ENCODE measurements at regions not wholly inside any gene's neighbourhood (a gene's known extent, or its start where the extent isn't known, plus 50 kb on each side); places are given as distances from the start of the nearest gene placed in this dataset.

DNA sequence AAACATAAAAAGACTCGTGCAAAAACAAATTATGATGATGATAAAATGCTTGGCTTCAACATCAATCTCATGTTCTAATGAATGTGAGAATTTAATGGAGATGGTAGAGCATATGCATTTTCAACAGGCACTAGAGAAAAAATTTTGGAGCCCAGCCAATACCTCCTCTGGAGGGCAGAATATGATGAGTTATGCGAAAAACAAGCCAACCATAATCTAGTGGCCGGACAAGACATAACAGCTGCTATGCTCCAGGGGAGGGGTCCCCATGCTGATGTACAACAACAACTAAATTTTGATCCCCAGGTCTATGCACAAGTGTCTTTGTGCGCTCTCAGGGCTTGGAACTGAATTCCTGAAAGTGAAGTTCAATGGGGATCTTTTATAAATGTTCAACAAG, 1197.5 kb downstream of the LRFN5 start:
- H3K27ac ChIP-seq (ENCODE audit: extremely low read depth, low read depth, low read length): no peak overlapping the region
- no peak overlapping the region for H3K4me3 ChIP-seq (ENCODE audit: low read depth, low read length)
- ChIA-PET POLR2A (no interaction called here), CTCF (no interaction called here)
- no peaks in the 10 kb centered on the region for H3K36me3 ChIP-seq (ENCODE audit: control insufficient read depth in 2 of 2, insufficient read depth in 1 of 2, low read length in 2 of 2)
- H3K9me3 ChIP-seq (ENCODE audit: control insufficient read depth, insufficient read depth, low read depth, low read length): no peaks in the 10 kb centered on the region
- H3K4me1 ChIP-seq (ENCODE audit: control insufficient read depth, insufficient read depth, low read length): no peaks in the 10 kb centered on the region
- TF ChIP-seq ZNF514 (tag by site-specific recombination; IDR thresholded peaks at IDR 0.05): no peak
- TF ChIP-seq, protein P1, sequence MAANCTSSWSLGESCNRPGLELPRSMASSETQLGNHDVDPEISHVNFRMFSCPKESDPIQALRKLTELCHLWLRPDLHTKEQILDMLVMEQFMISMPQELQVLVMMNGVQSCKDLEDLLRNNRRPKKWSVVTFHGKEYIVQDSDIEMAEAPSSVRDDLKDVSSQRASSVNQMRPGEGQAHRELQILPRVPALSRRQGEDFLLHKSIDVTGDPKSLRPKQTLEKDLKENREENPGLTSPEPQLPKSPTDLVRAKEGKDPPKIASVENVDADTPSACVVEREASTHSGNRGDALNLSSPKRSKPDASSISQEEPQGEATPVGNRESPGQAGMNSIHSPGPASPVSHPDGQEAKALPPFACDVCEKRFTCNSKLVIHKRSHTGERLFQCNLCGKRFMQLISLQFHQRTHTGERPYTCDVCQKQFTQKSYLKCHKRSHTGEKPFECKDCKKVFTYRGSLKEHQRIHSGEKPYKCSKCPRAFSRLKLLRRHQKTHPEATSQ (tag by site-specific recombination; IDR thresholded peaks at IDR 0.05): no peak
- no peak for TF ChIP-seq ZNF664 (tag by site-specific recombination; IDR thresholded peaks at IDR 0.05)
- TF ChIP-seq ZNF623 (tag by site-specific recombination; IDR thresholded peaks at IDR 0.05): no peak
- TF ChIP-seq ZNF114 (tag by site-specific recombination; IDR thresholded peaks at IDR 0.05): no peak
- TF ChIP-seq MEIS1 (CRISPR knock-in tag; IDR thresholded peaks at IDR 0.05; ENCODE audit: borderline replicate concordance): no peak
- TF ChIP-seq, protein P2, sequence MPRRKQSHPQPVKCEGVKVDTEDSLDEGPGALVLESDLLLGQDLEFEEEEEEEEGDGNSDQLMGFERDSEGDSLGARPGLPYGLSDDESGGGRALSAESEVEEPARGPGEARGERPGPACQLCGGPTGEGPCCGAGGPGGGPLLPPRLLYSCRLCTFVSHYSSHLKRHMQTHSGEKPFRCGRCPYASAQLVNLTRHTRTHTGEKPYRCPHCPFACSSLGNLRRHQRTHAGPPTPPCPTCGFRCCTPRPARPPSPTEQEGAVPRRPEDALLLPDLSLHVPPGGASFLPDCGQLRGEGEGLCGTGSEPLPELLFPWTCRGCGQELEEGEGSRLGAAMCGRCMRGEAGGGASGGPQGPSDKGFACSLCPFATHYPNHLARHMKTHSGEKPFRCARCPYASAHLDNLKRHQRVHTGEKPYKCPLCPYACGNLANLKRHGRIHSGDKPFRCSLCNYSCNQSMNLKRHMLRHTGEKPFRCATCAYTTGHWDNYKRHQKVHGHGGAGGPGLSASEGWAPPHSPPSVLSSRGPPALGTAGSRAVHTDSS (tag by site-specific recombination; IDR thresholded peaks at IDR 0.05): no peak
- TF ChIP-seq TRIM28 (IDR thresholded peaks at IDR 0.05; ENCODE audit: borderline replicate concordance, low read length): no peak
- no peak for TF ChIP-seq PRDM1 (tag by site-specific recombination; IDR thresholded peaks at IDR 0.05)
- TF ChIP-seq, protein P3, sequence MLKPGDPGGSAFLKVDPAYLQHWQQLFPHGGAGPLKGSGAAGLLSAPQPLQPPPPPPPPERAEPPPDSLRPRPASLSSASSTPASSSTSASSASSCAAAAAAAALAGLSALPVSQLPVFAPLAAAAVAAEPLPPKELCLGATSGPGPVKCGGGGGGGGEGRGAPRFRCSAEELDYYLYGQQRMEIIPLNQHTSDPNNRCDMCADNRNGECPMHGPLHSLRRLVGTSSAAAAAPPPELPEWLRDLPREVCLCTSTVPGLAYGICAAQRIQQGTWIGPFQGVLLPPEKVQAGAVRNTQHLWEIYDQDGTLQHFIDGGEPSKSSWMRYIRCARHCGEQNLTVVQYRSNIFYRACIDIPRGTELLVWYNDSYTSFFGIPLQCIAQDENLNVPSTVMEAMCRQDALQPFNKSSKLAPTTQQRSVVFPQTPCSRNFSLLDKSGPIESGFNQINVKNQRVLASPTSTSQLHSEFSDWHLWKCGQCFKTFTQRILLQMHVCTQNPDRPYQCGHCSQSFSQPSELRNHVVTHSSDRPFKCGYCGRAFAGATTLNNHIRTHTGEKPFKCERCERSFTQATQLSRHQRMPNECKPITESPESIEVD (tag by site-specific recombination; IDR thresholded peaks at IDR 0.05): no peak
- no peak for TF ChIP-seq ZNF155 (tag by site-specific recombination; IDR thresholded peaks at IDR 0.05)

DNA sequence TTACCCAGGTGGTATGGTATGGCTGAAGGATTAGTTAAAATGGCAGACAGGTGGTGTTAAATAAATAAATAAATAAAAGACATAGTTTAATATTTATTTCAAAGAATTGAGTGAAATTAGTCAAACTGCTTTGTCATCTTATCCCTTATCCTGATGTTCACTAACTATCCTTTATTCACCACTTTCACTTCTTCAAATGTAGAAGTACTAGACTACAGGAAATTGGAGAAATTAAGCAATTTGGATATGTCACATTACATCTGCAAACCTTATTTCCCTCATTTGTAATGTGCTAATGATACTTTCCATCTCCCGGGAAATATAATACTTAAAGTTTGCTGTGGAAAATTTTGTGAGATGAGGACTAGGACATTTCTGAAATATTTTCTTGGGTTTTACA, 1195.7 kb downstream of the LRFN5 start:
- no peak overlapping the region for H3K4me3 ChIP-seq (ENCODE audit: low read depth, low read length)
- H3K36me3 ChIP-seq (ENCODE audit: control insufficient read depth in 2 of 2, insufficient read depth in 1 of 2, low read length in 2 of 2): no peaks in the 10 kb centered on the region
- ChIA-PET POLR2A (no interaction called here), CTCF (interaction anchor here (0.6 kb wide), 1 partner anchor 1299 kb away, joined by 4 read pairs; no protein-coding TSS in a partner anchor)
- H3K27ac ChIP-seq (ENCODE audit: extremely low read depth, low read depth, low read length): no peak overlapping the region
- no peaks in the 10 kb centered on the region for H3K9me3 ChIP-seq (ENCODE audit: control insufficient read depth, insufficient read depth, low read depth, low read length)
- no peaks in the 10 kb centered on the region for H3K4me1 ChIP-seq (ENCODE audit: control insufficient read depth, insufficient read depth, low read length)
- TF ChIP-seq ZNF341 (tag by site-specific recombination; IDR thresholded peaks at IDR 0.05; ENCODE audit: low read depth): no peak
- TF ChIP-seq ZNF555 (tag by site-specific recombination; conservative IDR thresholded peaks at IDR 0.05): no peak
- TF ChIP-seq, protein P4, sequence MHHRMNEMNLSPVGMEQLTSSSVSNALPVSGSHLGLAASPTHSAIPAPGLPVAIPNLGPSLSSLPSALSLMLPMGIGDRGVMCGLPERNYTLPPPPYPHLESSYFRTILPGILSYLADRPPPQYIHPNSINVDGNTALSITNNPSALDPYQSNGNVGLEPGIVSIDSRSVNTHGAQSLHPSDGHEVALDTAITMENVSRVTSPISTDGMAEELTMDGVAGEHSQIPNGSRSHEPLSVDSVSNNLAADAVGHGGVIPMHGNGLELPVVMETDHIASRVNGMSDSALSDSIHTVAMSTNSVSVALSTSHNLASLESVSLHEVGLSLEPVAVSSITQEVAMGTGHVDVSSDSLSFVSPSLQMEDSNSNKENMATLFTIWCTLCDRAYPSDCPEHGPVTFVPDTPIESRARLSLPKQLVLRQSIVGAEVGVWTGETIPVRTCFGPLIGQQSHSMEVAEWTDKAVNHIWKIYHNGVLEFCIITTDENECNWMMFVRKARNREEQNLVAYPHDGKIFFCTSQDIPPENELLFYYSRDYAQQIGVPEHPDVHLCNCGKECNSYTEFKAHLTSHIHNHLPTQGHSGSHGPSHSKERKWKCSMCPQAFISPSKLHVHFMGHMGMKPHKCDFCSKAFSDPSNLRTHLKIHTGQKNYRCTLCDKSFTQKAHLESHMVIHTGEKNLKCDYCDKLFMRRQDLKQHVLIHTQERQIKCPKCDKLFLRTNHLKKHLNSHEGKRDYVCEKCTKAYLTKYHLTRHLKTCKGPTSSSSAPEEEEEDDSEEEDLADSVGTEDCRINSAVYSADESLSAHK (tag by site-specific recombination; IDR thresholded peaks at IDR 0.05): no peak
- TF ChIP-seq ZFP3 (tag by site-specific recombination; IDR thresholded peaks at IDR 0.05; ENCODE audit: low read depth): no peak
- TF ChIP-seq ZNF394 (tag by site-specific recombination; IDR thresholded peaks at IDR 0.05; ENCODE audit: borderline replicate concordance): no peak
- TF ChIP-seq ZBTB1 (tag by site-specific recombination; IDR thresholded peaks at IDR 0.05): no peak
- no peak for TF ChIP-seq IKZF3 (tag by site-specific recombination; IDR thresholded peaks at IDR 0.05)
- TF ChIP-seq ZNF266 (tag by site-specific recombination; IDR thresholded peaks at IDR 0.05; ENCODE audit: low read depth): no peak
- TF ChIP-seq, protein P5, sequence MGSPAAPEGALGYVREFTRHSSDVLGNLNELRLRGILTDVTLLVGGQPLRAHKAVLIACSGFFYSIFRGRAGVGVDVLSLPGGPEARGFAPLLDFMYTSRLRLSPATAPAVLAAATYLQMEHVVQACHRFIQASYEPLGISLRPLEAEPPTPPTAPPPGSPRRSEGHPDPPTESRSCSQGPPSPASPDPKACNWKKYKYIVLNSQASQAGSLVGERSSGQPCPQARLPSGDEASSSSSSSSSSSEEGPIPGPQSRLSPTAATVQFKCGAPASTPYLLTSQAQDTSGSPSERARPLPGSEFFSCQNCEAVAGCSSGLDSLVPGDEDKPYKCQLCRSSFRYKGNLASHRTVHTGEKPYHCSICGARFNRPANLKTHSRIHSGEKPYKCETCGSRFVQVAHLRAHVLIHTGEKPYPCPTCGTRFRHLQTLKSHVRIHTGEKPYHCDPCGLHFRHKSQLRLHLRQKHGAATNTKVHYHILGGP (tag by site-specific recombination; IDR thresholded peaks at IDR 0.05): no peak
- TF ChIP-seq, protein P6, sequence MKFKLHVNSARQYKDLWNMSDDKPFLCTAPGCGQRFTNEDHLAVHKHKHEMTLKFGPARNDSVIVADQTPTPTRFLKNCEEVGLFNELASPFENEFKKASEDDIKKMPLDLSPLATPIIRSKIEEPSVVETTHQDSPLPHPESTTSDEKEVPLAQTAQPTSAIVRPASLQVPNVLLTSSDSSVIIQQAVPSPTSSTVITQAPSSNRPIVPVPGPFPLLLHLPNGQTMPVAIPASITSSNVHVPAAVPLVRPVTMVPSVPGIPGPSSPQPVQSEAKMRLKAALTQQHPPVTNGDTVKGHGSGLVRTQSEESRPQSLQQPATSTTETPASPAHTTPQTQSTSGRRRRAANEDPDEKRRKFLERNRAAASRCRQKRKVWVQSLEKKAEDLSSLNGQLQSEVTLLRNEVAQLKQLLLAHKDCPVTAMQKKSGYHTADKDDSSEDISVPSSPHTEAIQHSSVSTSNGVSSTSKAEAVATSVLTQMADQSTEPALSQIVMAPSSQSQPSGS (tag by site-specific recombination; IDR thresholded peaks at IDR 0.05; ENCODE audit: low read depth): no peak
- TF ChIP-seq, protein P7, sequence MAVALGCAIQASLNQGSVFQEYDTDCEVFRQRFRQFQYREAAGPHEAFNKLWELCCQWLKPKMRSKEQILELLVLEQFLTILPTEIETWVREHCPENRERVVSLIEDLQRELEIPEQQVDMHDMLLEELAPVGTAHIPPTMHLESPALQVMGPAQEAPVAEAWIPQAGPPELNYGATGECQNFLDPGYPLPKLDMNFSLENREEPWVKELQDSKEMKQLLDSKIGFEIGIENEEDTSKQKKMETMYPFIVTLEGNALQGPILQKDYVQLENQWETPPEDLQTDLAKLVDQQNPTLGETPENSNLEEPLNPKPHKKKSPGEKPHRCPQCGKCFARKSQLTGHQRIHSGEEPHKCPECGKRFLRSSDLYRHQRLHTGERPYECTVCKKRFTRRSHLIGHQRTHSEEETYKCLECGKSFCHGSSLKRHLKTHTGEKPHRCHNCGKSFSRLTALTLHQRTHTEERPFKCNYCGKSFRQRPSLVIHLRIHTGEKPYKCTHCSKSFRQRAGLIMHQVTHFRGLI (tag by site-specific recombination; IDR thresholded peaks at IDR 0.05): no peak
- TF ChIP-seq ZNF10 (tag by site-specific recombination; IDR thresholded peaks at IDR 0.05): no peak
- no peak for TF ChIP-seq ZNF677 (tag by site-specific recombination; IDR thresholded peaks at IDR 0.05)
- no peak for TF ChIP-seq ZNF19 (tag by site-specific recombination; IDR thresholded peaks at IDR 0.05; ENCODE audit: low read depth)

Data from HEK293 (cell line).